GM20000 (cell line): ENCODE measurements at regions not wholly inside any gene's neighbourhood (a gene's known extent, or its start where the extent isn't known, plus 50 kb on each side); places are given as distances from the start of the nearest gene placed in this dataset.

Experiments
- DNase-seq: peaks from one replicate; pipeline ENCODE4 v3.0.0; 2012; ENCODE audit warnings: low spot score
- TF ChIP-seq, protein P1 (sequence below): IDR thresholded peaks from 2 replicates; pipeline ENCODE4 v1.5.1; 2012; ENCODE audit warnings: mild to moderate bottlenecking, control low read depth; ENCODE audit errors: extremely low read depth, missing control alignments

- TF ChIP-seq, protein P1, sequence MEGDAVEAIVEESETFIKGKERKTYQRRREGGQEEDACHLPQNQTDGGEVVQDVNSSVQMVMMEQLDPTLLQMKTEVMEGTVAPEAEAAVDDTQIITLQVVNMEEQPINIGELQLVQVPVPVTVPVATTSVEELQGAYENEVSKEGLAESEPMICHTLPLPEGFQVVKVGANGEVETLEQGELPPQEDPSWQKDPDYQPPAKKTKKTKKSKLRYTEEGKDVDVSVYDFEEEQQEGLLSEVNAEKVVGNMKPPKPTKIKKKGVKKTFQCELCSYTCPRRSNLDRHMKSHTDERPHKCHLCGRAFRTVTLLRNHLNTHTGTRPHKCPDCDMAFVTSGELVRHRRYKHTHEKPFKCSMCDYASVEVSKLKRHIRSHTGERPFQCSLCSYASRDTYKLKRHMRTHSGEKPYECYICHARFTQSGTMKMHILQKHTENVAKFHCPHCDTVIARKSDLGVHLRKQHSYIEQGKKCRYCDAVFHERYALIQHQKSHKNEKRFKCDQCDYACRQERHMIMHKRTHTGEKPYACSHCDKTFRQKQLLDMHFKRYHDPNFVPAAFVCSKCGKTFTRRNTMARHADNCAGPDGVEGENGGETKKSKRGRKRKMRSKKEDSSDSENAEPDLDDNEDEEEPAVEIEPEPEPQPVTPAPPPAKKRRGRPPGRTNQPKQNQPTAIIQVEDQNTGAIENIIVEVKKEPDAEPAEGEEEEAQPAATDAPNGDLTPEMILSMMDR = no peak
- DNase-seq = peak; percentile 74
Observed at GRCh38 chr1:110726755-110727154, 52.0 kb upstream of the KCNA3 start.
